ENCODE measurements at regions not wholly inside any gene's neighbourhood (a gene's known extent, or its start where the extent isn't known, plus 50 kb on each side); places are given as distances from the start of the nearest gene placed in this dataset.

DNA sequence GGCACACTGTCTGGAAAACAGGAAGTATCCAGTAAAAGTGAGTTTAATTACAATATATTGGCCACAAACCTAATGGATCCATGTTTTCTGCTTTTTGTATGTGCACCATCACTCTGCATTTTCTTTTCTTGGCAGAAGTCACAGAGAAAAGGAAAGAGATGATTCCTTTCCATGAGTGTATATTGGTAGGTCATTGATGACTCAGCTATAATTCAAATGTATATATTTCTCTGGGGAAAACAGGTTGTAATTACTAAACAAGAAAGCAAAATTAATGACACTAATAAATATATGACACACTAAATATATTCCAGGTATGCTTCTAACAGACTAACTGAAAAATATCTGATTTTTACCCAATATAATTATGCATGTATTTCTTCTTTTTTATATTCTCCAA is 105.9 kb upstream of the PCDH15 start:
- TF ChIP-seq SIN3A (conservative IDR thresholded peaks at IDR 0.05 in 1 of 2, IDR thresholded peaks at IDR 0.05 in 1 of 2; ENCODE audit: low read depth in 1 of 2, low read length in 2 of 2) (no peak), MAFK (IDR thresholded peaks at IDR 0.05; ENCODE audit: low read depth, low read length) (peak; percentile 49; the same call in 1 of the 2 replicates), JUN (IDR thresholded peaks at IDR 0.05; ENCODE audit: low read depth, low read length) (no peak)
- Histone ChIP-seq H3K79me1 (ENCODE audit: low read depth, low read length) (no peaks in the 10 kb centered on the region), H2AK5ac (ENCODE audit: low read depth, low read length) (no peak overlapping the region), H4K91ac (replicated peaks; ENCODE audit: insufficient read length, low read length) (no peak overlapping the region), H3K56ac (replicated peaks; ENCODE audit: insufficient read length, low read depth, low read length) (no peak overlapping the region), H4K5ac (ENCODE audit: insufficient read length, low read depth, low read length) (no peak overlapping the region), H2BK120ac (replicated peaks; ENCODE audit: low read depth, low read length) (no peak overlapping the region), H2BK15ac (ENCODE audit: low read length) (no peak overlapping the region), H3K23me2 (ENCODE audit: low read depth, low read length) (no peaks in the 10 kb centered on the region), H2BK12ac (ENCODE audit: low read depth, low read length) (no peak overlapping the region), H3K14ac (ENCODE audit: insufficient read length) (no peak overlapping the region), H2BK20ac (ENCODE audit: low read length) (no peak overlapping the region), H4K8ac (ENCODE audit: extremely low read depth, insufficient read depth, low read length) (no peak overlapping the region), H3K27ac (ENCODE audit: low read depth, low read length) (no peak overlapping the region), H3K36me3 (ENCODE audit: control insufficient read depth in 2 of 4, insufficient read depth in 4 of 4, low read length in 3 of 4) (no peaks in the 10 kb centered on the region), H4K20me1 (replicated peaks in 1 of 2; ENCODE audit: control insufficient read depth in 1 of 2, insufficient read depth in 2 of 2, low read length in 2 of 2) (no peaks in the 10 kb centered on the region), H3K4me3 (ENCODE audit: extremely low read depth in 1 of 4, insufficient read depth in 2 of 4, low read depth in 3 of 4, low read length in 4 of 4) (no peak overlapping the region), H3K9ac (replicated peaks in 1 of 4; ENCODE audit: extremely low read depth in 1 of 4, low read depth in 3 of 4, low read length in 3 of 4) (no peak overlapping the region), H3K4me2 (ENCODE audit: insufficient read depth in 1 of 2, low read depth in 2 of 2, low read length in 2 of 2) (no peak overlapping the region), H3K4ac (replicated peaks; ENCODE audit: insufficient read length, low read depth, low read length) (no peak overlapping the region), H3K79me2 (ENCODE audit: control insufficient read depth in 1 of 2, insufficient read depth in 2 of 2, low read length in 2 of 2) (no peaks in the 10 kb centered on the region), H3K18ac (ENCODE audit: extremely low read depth, low read length) (no peak overlapping the region), H2BK5ac (ENCODE audit: low read depth, low read length) (no peak overlapping the region), H3K27me3 (replicated peaks in 1 of 4; ENCODE audit: control insufficient read depth in 3 of 4, extremely low read depth in 1 of 4, insufficient read depth in 3 of 4, low read length in 3 of 4) (no peaks in the 10 kb centered on the region), H2AFZ (ENCODE audit: low read length) (0 out of 2 replicates have a peak overlapping the region, but pooled peaks have one; percentile 75), H3K9me3 (ENCODE audit: insufficient read depth in 2 of 2, low read depth in 1 of 2, low read length in 1 of 2) (peaks cover 2 to 7% of the 10 kb centered on the region in 2 experiments; a peak in 1 of 4 replicates), H3K4me1 (replicated peaks in 1 of 4; ENCODE audit: control insufficient read depth in 3 of 4, insufficient read depth in 4 of 4, low read length in 3 of 4) (no peaks in the 10 kb centered on the region), H3K23ac (ENCODE audit: insufficient read length) (no peak overlapping the region)
- POLR2A ChIA-PET (ENCODE audit: partially characterized antibody), result no interaction called here
- no peak for FAIRE-seq
- CTCF ChIA-PET (ENCODE audit: partially characterized antibody), result interaction anchor here (1.4 to 2.3 kb wide), 2 partner anchors 10 to 16 kb away, joined by 3 to 6 read pairs; no protein-coding TSS in a partner anchor
- DNase-seq (ENCODE audit: low read depth in 1 of 2, low spot score in 2 of 2), result no peak

Measured in H1 (cell line).